ENCODE measurements at regions not wholly inside any gene's neighbourhood (a gene's known extent, or its start where the extent isn't known, plus 50 kb on each side); places are given as distances from the start of the nearest gene placed in this dataset.

DNA sequence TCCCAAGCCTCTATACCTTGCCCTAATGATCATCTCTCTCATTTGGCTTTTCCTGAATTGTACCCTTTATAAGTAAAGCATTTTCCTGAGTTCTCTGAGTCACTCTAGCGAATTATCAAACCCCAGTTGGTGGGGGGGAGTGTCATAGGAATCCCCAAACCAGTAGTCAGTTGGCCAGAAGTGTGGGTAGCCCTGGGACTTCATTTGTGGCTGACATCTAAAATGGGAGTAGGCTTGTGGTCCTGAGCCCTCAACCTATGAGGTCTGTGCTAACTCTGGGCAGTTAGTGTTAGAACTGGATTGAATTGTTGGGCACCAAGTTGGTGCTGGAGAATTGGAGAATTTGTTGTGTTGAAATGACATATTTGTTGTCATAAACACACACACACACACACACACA is 91.3 kb downstream of the BBS10 start:
- DNase-seq: no peak

DNA sequence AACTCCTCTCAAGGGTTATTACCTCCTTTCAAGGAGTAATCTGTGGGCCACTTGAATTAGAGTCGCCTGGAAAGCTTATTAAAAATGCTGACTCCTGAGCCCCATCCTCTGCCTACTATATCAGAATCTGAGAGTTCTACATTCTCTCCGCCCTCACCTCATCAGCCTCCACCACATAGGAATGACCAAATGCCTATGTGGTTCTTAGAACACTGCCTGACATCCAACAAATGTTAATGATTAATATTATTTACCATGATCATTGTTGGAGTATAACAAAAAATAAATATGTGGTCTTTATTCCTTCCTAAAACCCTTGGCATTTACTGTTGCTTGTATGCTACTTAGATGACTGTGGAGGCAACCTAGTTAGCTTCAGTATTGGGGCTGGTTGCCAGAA is 91.9 kb downstream of the BBS10 start:
- DNase-seq: no peak

DNA sequence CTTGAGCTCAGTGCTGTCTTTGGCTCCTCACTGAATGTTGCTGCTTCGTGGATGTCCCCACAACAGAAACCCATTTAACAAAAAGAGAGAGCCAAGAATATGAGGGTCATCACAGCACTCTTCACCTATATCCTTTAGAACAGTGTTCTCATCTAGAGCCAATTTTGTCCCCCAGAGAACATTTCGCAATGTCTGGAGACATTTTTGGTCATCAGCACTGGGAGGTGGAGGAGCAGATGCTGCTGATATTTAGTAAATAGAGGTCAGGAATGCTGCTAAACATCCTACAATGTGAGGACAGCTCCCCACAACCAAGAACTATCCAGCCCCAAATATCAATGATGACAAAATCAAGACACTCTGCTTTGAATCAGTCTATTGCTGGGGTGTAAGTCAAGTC is 92.5 kb downstream of the BBS10 start:
- DNase-seq: no peak

DNA sequence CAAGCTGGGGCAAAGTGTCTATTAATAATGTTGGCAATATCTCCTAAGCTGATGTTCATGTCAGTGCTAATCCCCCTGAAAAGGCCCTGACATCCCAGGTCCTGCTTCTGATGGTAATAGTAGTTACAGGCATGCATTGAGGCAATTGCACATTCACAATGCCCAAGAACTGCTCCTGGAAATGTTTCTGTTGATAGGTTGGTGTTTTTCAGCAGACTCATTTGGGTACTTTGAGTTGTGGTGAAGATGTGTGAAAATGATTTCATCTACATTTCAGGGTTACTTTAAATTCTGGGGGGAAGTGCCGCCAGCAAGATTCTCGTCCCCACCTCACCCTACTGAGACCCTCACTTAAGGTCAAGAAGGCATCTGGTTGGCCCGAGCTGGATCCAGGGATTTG is 92.9 kb downstream of the BBS10 start:
- no peak for DNase-seq

DNA sequence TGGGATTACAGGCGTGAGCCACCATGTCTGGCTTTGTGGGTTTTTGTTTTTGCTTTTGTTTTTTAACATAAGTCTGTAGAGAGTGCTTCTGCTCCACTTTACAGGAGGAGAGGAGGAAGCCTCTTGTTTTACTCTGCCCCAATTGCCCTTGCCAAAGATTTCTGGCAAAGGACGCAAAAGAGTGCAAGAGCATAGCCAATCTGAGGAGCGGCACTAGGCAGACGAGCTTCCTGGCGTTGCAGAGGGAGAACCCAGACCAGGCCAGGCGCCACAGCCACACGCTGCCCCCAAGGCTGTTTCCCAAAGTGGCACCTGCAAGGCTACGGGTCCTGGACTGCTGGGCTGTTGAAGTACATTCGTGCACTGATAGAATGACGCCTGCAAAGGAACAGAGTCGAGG is 96.2 kb downstream of the BBS10 start:
- DNase-seq: no peak

DNA sequence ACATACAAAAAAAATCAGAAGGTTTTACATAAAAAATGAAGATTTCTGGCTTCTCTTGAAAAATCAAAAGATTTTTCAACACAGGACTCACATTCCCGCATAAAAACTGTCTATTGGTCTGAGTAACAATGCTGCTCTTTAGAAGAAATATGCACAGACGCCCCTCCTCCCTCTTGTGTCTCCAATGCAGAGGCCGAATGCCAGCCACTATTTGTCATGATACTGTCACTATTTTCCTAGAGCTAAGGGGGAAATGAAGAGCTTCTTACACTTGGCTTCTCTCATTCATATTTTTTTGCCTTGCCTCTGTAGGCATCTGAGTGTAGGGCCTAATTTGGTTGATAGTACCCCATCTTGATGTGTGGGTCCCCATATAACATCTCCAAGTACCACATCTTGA is 98.0 kb downstream of the BBS10 start:
- DNase-seq: no peak

DNA sequence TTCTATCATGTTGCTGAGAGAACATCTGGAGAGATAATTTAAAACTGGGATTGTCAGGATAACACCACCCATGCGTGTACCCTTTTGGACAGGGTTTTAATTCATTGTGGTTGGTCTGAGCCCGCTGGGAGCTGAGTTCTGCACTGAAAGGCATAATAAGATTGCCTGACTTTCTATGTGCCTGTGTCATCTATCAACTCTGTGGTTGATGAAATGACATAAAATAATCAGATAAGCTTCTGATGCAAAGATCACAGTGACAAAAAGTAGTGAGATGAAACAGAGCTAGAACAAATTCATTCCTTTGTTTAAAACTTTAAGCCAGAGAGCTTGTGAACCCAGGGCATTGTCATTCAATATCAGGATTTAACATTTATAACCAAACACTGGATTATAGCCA is 98.7 kb downstream of the BBS10 start:
- DNase-seq: no peak

DNA sequence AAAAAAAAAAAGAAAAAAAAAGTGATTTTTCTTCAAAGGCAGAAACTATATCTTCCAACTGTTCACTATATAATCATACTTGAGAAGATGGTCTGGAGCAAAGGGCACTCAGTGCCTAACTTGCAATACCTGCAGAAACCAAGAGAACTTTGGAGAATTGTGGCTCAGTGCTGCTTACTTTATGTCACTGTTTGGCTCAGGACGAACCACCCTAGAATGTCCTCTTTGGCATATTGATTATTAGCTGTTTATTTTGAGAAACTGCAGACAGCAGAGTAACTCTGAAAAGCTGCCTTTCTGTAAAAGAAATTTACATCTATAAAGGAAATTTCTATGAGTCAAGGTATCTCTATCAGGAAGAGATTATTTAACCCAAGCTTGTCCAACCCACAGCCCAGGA is 100.2 kb downstream of the BBS10 start:
- DNase-seq: no peak

DNA sequence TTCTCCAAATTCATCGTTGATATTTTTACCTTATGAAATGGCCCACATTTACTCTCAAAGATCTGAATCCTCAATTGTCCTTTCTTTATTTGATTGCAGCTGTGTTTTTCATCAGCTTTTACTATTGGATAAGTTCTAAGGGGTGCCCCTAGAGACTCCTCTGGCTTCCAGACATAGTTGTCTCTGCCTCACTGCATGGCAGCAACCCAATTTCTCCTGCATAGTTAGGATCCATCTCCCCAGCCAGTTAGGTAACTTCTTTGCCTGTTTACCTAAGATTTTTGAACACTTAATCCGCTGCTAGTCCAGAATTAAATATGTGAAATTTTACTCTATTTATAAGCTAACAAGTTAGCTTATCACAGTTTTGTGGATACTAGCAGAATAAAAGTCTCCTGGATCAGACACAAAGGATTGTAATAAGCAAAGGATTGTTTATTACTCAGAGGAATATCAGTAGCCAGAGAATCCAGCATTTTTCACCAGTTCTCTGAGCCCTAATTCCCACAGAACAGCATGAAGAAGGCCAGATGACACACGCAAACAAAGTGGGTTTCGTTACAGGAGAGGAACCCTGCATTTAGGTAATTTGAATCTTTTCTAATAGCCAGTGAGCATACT is 101.1 kb downstream of the BBS10 start:
- no peak for DNase-seq

DNA sequence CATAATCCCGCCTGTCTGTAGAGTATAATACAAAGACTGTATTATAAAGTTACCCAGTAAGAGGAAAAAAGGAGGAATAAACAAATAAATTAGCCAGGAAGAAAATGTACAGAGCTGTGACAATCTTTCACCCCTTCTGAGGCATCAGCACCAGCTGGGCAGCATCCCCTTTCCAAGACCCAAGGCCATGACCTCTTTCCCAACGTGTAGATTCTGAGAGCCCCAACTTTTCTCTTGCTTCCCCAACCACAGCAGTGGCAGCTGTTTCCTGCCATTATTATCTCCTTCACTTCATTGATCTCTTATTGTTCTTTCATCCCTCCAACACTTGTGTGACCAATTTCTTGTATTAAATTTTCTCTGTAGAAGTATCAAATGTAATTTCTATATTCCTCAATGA is 101.6 kb downstream of the BBS10 start:
- no peak for DNase-seq

DNA sequence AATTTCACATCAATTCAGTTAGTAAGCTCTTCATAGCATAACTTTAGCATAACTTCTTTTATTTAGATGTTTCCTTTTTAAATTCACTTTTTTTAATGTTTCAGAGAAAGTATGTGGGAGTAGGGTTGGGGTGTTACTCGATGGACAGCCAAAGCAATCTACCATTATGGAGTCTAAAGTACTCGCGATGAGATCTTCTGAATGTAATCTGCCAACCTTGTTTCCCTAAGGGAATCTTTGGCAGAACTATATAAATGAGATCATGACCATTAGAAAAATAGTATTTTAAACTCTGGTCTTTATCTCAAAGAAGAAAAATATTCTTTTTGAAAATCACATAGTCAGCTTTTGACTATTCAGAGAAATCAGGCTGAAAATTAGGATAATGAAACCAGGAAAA is 103.9 kb downstream of the BBS10 start:
- DNase-seq: no peak

DNA sequence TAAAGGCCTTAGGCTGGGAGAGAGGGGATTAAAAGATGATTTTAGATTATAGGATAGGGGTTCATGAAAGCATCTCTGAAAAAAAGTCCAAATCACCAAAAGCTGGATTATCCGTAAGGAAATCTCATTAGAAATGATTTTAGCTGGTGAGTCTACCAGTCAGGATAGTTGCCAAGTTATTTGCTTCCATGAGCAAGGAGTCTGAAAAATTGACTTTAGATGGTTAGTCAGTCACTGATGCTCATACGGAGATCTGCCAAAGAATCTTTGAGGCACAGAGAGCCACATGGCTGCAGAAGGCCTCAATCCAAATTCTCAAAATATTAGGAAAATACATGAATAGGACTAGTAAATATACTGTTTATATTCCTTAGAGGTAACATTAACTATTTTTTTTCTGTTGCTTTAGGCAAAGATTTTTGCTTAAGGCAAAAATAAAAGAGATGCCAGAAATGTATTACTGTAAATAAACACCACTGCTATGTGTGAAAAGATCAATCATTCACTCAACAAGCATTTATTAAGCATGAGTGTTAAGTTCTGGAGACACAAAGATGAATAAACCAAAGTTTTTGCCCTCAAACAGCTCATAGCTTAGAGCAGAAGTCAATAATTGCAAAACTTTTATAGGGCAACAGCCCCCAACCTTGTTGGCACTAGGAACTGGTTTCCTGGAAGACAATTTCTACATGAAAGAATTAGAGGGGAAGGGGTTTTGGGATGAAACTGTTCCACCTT is 105.2 kb downstream of the BBS10 start:
- DNase-seq: no peak

DNA sequence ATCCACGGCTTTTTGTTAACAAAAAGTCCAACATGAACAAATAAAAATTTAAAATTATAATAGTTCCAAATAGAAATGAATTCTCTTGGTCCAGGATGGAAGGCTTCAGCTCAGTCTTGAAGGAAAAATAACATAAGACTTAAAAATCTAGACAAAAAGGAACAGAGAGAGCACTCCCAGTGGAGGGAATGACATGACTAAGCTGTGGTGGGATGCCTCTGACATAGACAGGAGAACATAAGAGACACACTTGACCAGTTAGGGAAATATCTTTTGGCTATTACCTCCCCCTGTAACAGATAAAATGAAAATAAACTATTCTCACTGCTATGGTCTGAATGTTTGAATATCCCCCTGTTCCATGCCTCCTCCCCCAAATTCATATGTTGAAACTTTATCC is 106.8 kb downstream of the BBS10 start:
- DNase-seq: no peak

DNA sequence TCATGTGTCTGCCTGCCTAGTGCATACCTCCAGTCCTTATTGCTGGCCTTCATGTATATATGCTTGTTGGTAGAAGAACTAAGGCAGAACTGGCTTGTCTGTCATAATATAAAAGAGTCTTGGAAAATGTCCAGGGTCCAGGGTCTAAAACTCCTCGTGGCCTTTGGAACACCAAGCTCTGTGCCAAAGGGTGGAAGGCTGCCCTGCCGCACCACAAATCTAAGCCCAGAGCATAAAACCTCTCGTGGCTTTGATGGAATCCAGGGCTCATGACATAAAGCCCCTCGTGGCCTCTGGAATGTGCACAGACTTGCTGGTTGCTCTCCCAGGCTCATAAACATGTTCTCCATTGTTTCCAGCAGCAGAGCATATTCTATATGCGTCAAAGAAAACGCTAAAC is 107.9 kb downstream of the BBS10 start:
- no peak for DNase-seq

DNA sequence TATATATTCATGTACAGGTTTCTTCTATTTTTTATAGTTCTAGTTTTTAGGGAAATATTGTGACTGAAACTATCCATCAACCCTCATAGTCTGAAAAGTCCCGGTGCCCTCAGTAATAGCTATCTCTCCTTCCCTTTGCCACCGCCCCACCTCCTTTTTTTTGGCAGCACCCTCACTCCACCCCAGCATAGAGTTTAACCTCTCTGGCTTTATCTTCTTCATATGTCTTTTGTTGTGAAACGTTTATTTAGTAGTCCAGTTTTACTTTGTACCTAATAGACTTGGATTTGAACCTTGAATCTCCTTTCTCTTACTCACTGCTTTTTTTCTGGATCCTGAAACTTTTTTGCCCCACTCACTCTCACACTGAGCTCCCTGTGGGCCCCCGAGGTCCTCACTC is 109.5 kb downstream of the BBS10 start:
- DNase-seq: no peak

DNA sequence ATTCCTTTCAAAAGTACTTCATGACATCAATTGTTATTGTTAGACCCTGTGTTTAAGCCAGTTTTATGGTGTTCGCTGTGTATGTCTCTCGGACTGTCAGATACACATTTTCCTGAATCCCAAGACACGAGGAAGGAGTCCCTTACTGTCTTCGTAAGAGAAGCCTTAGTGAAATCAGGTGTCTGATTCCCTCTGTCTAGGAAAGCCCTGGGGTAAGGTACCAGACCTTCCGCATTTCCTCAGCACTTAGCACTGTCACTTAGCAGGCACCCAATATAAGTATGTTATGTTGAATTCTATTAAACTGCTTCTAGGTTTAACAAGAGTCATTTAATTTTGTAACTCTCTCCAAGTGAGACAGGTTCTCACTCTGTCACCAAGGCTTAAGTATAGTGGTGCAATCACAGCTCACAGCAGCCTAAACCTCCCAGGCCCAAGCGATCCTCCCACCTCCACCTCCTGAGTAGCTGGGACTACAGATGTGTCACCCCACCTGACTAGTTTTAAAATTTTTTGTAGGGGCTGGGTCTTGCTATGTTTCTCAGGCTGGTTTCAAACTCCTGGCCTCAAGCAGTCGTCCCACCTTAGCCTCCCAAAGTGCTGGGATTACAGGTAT is 111.0 kb downstream of the BBS10 start:
- DNase-seq: no peak

DNA sequence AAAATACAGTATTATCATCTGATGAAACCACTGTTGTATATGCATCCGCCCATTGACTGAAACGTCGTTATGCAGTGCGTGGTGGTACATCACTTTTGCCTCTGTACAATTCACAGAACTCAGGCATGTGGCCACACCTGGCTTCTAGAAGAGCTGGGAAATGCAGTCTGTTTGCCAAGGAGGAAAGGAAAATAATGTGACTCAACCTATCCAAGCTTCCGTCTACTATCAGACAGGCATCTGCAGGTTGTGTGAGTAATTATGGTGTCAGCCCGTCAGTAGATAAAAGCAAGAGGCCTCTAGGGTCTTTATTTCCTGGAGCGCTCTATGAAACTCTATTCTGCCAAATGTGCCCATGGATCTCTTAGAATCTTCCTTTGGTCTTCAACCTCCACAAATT is 111.6 kb downstream of the BBS10 start:
- DNase-seq: no peak

DNA sequence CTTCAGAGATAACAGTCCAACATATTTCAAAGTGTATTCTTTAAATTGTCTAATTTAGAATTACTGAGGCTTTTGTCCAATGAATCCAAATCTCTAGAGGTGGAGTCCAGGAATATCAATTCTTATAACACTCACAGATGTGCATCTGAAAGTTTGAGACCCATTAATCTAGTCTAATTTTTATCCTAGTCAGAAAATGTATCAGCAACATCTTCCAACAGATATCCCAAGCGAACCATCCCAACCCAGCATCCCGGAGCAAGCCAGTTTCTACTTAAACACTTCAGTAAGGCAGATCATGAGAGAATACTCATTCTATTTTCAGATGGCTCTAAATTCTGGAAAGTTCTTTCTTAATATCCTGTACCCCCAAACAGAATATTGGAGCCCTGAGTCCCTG is 113.5 kb downstream of the BBS10 start:
- no peak for DNase-seq

DNA sequence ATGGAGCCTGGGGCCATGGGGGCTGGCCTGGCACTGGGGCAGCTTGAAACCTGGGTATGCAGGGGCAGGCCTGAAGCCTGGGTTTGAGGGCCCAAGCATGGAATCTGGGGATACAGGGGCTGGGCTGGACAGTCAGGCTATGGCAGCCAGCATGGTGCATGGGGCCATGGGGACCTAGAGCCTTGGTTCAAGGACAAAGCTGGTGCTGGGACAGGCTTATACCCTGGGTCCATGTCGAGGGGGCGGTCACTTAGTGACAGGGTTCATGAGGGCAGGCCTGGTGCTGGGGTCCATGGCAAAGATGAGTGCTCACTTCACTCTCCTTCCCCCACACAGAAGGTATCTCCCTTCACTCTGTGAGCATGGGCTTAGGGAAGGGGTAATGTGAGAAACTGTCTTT is 116.2 kb downstream of the BBS10 start:
- no peak for DNase-seq

DNA sequence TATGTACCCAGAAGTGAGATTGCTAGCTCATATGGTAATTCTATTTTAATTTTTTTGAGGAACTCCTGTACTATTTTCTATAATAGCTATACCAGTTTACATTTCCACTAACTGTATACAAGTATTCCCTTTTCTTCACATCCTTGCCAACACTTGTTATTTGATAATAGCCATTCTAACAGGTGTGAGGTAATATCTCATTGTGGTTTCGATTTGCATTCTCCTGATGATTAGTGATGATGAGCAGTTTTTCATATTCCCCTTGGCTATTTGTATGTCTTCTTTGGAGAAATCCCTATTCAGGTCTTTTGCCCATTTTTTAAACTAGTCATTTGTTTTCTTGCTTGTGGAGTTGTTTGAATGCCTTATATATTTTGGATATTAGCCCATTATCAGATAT is 121.3 kb downstream of the BBS10 start:
- no peak for DNase-seq

DNA sequence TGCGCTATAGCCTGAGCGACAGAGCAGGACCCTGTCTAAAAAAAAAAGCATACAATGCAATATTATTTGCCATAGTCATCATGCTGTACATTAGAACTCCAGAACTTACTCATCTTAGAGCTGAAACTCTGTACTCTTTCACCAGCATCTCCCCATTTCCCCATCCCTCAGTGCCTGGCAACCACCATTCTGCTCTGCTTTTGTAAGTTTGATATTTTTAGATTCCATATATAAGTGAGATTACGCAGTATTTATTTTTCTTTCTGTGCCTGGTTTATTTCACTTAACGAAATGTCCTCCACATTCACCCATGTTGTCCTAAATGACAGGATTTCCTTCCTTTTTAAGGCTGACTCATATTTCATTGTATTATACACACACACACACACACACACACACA is 121.8 kb downstream of the BBS10 start:
- DNase-seq: no peak

DNA sequence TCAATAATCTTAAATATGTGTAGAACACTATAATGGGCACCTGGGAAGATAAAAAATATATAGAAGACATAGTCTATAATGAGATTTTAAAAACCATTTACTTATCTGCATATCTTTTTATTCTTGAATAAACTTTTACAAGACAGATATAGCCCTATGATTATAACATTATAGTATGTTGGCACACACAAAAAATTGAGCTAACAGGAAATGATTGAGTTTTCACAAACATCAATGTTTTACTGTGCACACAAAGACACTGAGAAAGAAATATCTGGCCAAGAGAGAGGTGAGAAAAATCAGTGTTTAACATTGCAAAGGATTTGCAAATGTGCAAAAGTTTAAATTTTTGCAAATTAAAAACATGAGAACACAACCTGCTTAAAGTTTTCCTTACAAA is 124.3 kb downstream of the BBS10 start:
- no peak for DNase-seq

DNA sequence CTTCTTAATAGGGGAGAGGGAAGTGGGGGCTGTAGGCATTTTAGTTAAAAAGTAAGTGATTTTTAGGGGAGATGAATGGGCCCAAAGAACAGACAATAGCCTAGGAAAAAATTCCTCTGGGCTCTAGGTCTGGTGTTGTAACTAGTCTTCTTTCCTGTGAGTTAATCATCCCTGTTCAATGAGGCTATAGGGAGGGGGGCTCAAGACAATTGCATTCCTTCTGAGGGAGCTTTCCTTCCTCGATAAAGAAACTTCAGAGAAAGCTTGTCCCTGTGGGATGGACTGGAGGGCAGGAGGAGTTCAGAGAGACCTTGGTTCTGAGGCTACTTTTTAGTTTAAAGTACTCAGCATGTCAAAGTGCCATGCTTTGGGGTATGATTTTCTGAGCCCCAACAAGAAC is 127.2 kb downstream of the BBS10 start:
- no peak for DNase-seq

DNA sequence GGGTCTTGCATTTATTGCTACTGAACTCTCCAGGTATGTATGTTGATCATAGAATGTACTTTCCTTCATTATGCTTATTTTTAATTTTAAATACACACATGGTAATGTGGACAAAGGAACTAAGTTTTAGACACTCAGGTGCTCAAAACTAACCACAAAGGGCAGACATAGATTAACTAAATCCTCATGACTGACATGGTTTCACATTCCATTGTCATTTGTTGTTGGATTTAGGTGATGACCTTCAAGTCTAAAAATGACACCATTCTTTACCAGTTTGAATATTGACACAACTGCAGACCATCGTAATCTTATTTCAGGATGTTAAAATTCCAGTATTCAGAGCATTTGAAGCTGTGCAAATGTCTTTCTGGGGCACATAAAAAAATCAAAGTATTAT is 128.4 kb downstream of the BBS10 start:
- no peak for DNase-seq
